Right atrium auricular region (tissue), 2 donors: ENCODE measurements at regions not wholly inside any gene's neighbourhood (a gene's known extent, or its start where the extent isn't known, plus 50 kb on each side); places are given as distances from the start of the nearest gene placed in this dataset.
A peak's percentile ranks its signal among the peaks of the same experiment; 100 is the strongest.

ENCODE experiments used
- DNase-seq: peaks from one replicate; pipeline ENCODE4 v3.0.0-alpha.2; 2019; ENCODE audit warnings: low spot score
- H3K27ac ChIP-seq, 2 donors: fragments of 200-600 bp; sonication (generic); 1 replicate in 1 of 2; 2 replicates in 1 of 2; pipeline ENCODE4 v1.5.1; 2016 to 2019
- H3K27me3 ChIP-seq, 2 donors: fragments of 200-600 bp; sonication (generic); one replicate each; pipeline versions ENCODE4 v1.5.1 to v1.6.0; 2017 to 2019
- H3K36me3 ChIP-seq: fragments of 200-600 bp; sonication (generic); one replicate; pipeline ENCODE4 v1.5.1; 2016
- H3K4me1 ChIP-seq, 2 donors: fragments of 200-600 bp; sonication (generic); one replicate each; pipeline versions ENCODE4 v1.5.1 to v1.6.0; 2017 to 2019
- H3K4me3 ChIP-seq, 2 donors: fragments of 200-600 bp; sonication (generic); 1 replicate in 1 of 2; 2 replicates in 1 of 2; pipeline ENCODE4 v1.5.1; 2017 to 2019; ENCODE audit warnings: mild to moderate bottlenecking in 1 of 2, moderate library complexity in 1 of 2
- H3K9me3 ChIP-seq, 2 donors: fragments of 200-600 bp; sonication (generic); one replicate each; pipeline ENCODE4 v1.5.1; 2019
- TF ChIP-seq, protein P1 (sequence below), 2 donors: fragments of 200-600 bp; sonication (generic); IDR thresholded peaks; one replicate each; pipeline ENCODE4 v1.5.1; 2019; ENCODE audit warnings: antibody characterized with exemption in 2 of 2

GRCh38 chr14:31994391-31995033 is 82.6 kb upstream of the ARHGAP5 start:
- Histone ChIP-seq H3K27me3 (no peaks in the 10 kb centered on the region), H3K4me3 (no peak overlapping the region), H3K4me1 (peaks cover 0 to 49% of the 10 kb centered on the region in 2 donors), H3K36me3 (no peaks in the 10 kb centered on the region), H3K9me3 (no peaks in the 10 kb centered on the region), H3K27ac (peak overlapping the region; percentile 70 to 86)
- TF ChIP-seq, protein P1, sequence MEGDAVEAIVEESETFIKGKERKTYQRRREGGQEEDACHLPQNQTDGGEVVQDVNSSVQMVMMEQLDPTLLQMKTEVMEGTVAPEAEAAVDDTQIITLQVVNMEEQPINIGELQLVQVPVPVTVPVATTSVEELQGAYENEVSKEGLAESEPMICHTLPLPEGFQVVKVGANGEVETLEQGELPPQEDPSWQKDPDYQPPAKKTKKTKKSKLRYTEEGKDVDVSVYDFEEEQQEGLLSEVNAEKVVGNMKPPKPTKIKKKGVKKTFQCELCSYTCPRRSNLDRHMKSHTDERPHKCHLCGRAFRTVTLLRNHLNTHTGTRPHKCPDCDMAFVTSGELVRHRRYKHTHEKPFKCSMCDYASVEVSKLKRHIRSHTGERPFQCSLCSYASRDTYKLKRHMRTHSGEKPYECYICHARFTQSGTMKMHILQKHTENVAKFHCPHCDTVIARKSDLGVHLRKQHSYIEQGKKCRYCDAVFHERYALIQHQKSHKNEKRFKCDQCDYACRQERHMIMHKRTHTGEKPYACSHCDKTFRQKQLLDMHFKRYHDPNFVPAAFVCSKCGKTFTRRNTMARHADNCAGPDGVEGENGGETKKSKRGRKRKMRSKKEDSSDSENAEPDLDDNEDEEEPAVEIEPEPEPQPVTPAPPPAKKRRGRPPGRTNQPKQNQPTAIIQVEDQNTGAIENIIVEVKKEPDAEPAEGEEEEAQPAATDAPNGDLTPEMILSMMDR (IDR thresholded peaks at IDR 0.05): no peak
- DNase-seq: no peak

DNA sequence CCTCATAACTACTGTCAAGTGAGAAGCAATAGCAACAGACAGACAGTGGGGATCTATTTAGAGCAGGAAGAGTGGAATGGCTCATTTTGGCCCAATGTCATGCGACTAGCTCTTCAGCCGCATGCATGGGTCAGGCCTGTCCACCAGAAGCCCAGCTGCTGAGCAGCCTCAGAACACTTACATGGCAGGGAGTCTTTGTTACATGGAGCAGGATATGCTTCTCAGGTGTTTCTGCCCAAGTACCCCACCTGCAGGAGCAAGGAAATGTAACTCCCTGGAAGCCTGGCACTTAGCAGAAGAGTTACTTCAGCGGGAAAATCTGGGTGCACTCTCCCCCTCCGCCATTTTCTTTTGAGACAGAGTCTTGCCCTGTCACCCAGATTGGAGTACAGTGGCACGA is 73.5 kb upstream of the ARHGAP5 start:
- H3K4me1 ChIP-seq: peaks cover 0 to 22% of the 10 kb centered on the region in 2 donors
- TF ChIP-seq, protein P1 (IDR thresholded peaks at IDR 0.05): no peak
- no peak overlapping the region for H3K4me3 ChIP-seq
- H3K9me3 ChIP-seq: no peaks in the 10 kb centered on the region
- H3K27me3 ChIP-seq: no peaks in the 10 kb centered on the region
- H3K36me3 ChIP-seq: no peaks in the 10 kb centered on the region
- no peak overlapping the region for H3K27ac ChIP-seq
- DNase-seq: no peak

- no peaks in the 10 kb centered on the region for H3K9me3 ChIP-seq
- DNase-seq: no peak
- no peak overlapping the region for H3K27ac ChIP-seq
- H3K27me3 ChIP-seq: no peaks in the 10 kb centered on the region
- peaks cover 0 to 22% of the 10 kb centered on the region in 2 donors for H3K4me1 ChIP-seq
- TF ChIP-seq, protein P1 (IDR thresholded peaks at IDR 0.05): no peak
- no peak overlapping the region for H3K4me3 ChIP-seq
- no peaks in the 10 kb centered on the region for H3K36me3 ChIP-seq
Observed at GRCh38 chr14:32004300-32004699, 72.8 kb upstream of the ARHGAP5 start.

GRCh38 chr14:32005628-32006027 is 71.5 kb upstream of the ARHGAP5 start:
- TF ChIP-seq, protein P1 (IDR thresholded peaks at IDR 0.05): no peak
- Histone ChIP-seq H3K27ac (no peak overlapping the region), H3K9me3 (no peaks in the 10 kb centered on the region), H3K27me3 (no peaks in the 10 kb centered on the region), H3K4me1 (peaks cover 0 to 28% of the 10 kb centered on the region in 2 donors), H3K36me3 (no peaks in the 10 kb centered on the region), H3K4me3 (no peak overlapping the region)
- no peak for DNase-seq

DNA sequence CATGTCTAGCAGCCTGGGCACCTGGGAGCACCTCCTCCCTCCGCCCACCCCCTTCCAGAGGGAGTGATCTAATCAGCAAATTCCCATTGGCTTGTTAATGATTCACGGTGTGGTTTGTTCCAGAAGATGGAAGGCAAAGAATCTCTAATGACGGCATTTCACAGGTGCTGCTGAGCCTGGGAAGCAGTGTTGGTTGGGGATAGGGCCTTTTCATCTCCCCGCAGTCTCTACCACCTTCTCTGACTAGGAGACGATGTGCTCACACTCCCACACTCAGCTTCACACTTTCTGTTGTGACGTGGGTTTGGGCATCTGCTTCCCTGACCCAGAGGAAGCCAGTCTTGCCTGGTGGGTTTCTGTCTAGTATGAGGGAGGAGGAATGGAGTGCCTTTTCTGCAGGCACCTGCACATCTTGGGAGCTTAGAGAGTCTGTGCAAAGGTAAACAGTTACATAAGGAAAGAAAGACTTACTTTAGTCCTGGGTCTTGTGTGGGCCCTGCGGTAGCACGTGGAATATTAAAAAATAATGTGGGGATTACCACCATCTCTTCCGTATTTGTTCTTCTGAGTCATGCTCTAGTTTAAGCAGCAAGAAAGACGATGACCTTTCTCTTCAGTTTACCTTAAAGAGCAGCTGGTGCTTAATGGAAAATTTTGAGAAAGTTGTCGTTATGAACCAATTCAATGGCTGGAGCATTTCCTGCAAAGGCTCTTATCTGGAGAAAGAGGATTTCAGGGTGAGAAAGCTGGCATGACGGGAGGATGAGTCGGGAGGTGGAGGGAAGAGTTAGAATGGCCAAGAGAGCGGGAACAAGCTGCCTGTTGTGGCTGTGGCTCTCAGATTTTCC is 70.6 kb upstream of the ARHGAP5 start:
- Histone ChIP-seq H3K9me3 (no peaks in the 10 kb centered on the region), H3K4me1 (peaks cover 0 to 31% of the 10 kb centered on the region in 2 donors), H3K4me3 (no peak overlapping the region), H3K36me3 (no peaks in the 10 kb centered on the region), H3K27ac (peak overlapping the region; percentile 28 to 78), H3K27me3 (no peaks in the 10 kb centered on the region)
- TF ChIP-seq, protein P1 (IDR thresholded peaks at IDR 0.05): no peak
- no peak for DNase-seq
